Osteocyte (in vitro differentiated cells): ENCODE measurements at regions not wholly inside any gene's neighbourhood (a gene's known extent, or its start where the extent isn't known, plus 50 kb on each side); places are given as distances from the start of the nearest gene placed in this dataset.

Source experiments
- DNase-seq: peaks from one replicate; pipeline ENCODE4 v3.0.0; 2021; ENCODE audit warnings: mixed read lengths; ENCODE audit not compliant: unreplicated experiment; ENCODE audit errors: extremely low spot score
- H3K27ac Mint-ChIP-seq: one replicate; pipeline ENCODE4 v1.8.0; 2021; ENCODE audit warnings: mild to moderate bottlenecking, mixed read lengths; ENCODE audit not compliant: unreplicated experiment
- H3K27me3 Mint-ChIP-seq: one replicate; pipeline ENCODE4 v1.8.0; 2021; ENCODE audit warnings: mixed read lengths; ENCODE audit not compliant: unreplicated experiment
- H3K36me3 Mint-ChIP-seq: one replicate; pipeline ENCODE4 v1.8.0; 2021; ENCODE audit warnings: mixed read lengths; ENCODE audit not compliant: unreplicated experiment
- H3K4me1 Mint-ChIP-seq: one replicate; pipeline ENCODE4 v1.8.0; 2021; ENCODE audit warnings: mixed read lengths; ENCODE audit not compliant: unreplicated experiment
- H3K4me3 Mint-ChIP-seq: one replicate; pipeline ENCODE4 v1.8.0; 2021; ENCODE audit warnings: mild to moderate bottlenecking, moderate library complexity, mixed read lengths; ENCODE audit not compliant: unreplicated experiment
- H3K9me3 Mint-ChIP-seq: one replicate; pipeline ENCODE4 v1.8.0; 2021; ENCODE audit warnings: mixed read lengths; ENCODE audit not compliant: unreplicated experiment
- CTCF ChIP-seq: fragments of 200-600 bp; sonication (generic); IDR thresholded peaks from 2 replicates; pipeline ENCODE4 v1.5.0; 2021; ENCODE audit warnings: antibody characterized with exemption, mild to moderate bottlenecking, moderate library complexity

GRCh38 chrX:146238173-146238572, 420.5 kb downstream of the SLITRK2 start:
- H3K9me3 Mint-ChIP-seq = peaks cover 37% of the 10 kb centered on the region
- no peaks in the 10 kb centered on the region for H3K27me3 Mint-ChIP-seq
- no peak overlapping the region for H3K27ac Mint-ChIP-seq
- H3K4me1 Mint-ChIP-seq = no peaks in the 10 kb centered on the region
- no peak for DNase-seq
- H3K36me3 Mint-ChIP-seq = no peaks in the 10 kb centered on the region
- no peak for TF ChIP-seq CTCF
- H3K4me3 Mint-ChIP-seq = no peak overlapping the region

GRCh38 chrX:146241902-146242301, 424.3 kb downstream of the SLITRK2 start:
- no peaks in the 10 kb centered on the region for H3K4me1 Mint-ChIP-seq
- H3K27ac Mint-ChIP-seq = no peak overlapping the region
- H3K36me3 Mint-ChIP-seq = no peaks in the 10 kb centered on the region
- H3K9me3 Mint-ChIP-seq = peaks cover 46% of the 10 kb centered on the region
- DNase-seq = no peak
- H3K27me3 Mint-ChIP-seq = no peaks in the 10 kb centered on the region
- no peak overlapping the region for H3K4me3 Mint-ChIP-seq
- no peak for TF ChIP-seq CTCF

GRCh38 chrX:146243041-146243440, 425.4 kb downstream of the SLITRK2 start:
- Mint-ChIP-seq H3K4me3 (no peak overlapping the region), H3K4me1 (no peaks in the 10 kb centered on the region), H3K27ac (no peak overlapping the region), H3K27me3 (no peaks in the 10 kb centered on the region), H3K9me3 (peaks cover 48% of the 10 kb centered on the region), H3K36me3 (no peaks in the 10 kb centered on the region)
- TF ChIP-seq CTCF = no peak
- no peak for DNase-seq

- Mint-ChIP-seq H3K4me3 (no peak overlapping the region), H3K9me3 (peaks cover 43% of the 10 kb centered on the region), H3K36me3 (no peaks in the 10 kb centered on the region), H3K27ac (no peak overlapping the region), H3K27me3 (no peaks in the 10 kb centered on the region), H3K4me1 (no peaks in the 10 kb centered on the region)
- no peak for DNase-seq
- no peak for TF ChIP-seq CTCF
Measured at GRCh38 chrX:146259207-146259606, 441.6 kb downstream of the SLITRK2 start.

- Mint-ChIP-seq H3K4me3 (no peak overlapping the region), H3K36me3 (no peaks in the 10 kb centered on the region), H3K27ac (no peak overlapping the region), H3K9me3 (peaks cover 57% of the 10 kb centered on the region), H3K4me1 (no peaks in the 10 kb centered on the region), H3K27me3 (no peaks in the 10 kb centered on the region)
- no peak for TF ChIP-seq CTCF
- DNase-seq = no peak
Measured at GRCh38 chrX:146264763-146265375, 447.2 kb downstream of the SLITRK2 start.
